ENCODE measurements at regions not wholly inside any gene's neighbourhood (a gene's known extent, or its start where the extent isn't known, plus 50 kb on each side); places are given as distances from the start of the nearest gene placed in this dataset.

- WGBS, 4 donors: 75 to 84% (median 79%) methylated on average over 4 of the region's 4 CpGs
- Histone ChIP-seq H3K4me1 (peaks cover 0 to 4% (median 0%) of the 10 kb centered on the region in 12 donors), H3K4me3 (no peak overlapping the region), H3K36me3 (no peaks in the 10 kb centered on the region), H3K9me3 (no peaks in the 10 kb centered on the region), H3K27me3 (no peaks in the 10 kb centered on the region), H3K27ac (no peak overlapping the region)
- intact Hi-C loops (cut with DNase I): no loop called here
- ATAC-seq: no peak
- TF ChIP-seq POLR2A (IDR thresholded peaks at IDR 0.05) (no peak), CTCF (IDR thresholded peaks at IDR 0.05) (no peak)
- DNase-seq: no peak
Measured at GRCh38 chr5:107199756-107200155, 471.0 kb downstream of the EFNA5 start.

- Histone ChIP-seq H3K4me3 (no peak overlapping the region), H3K36me3 (no peaks in the 10 kb centered on the region), H3K9me3 (no peaks in the 10 kb centered on the region), H3K27ac (no peak overlapping the region), H3K4me1 (no peaks in the 10 kb centered on the region), H3K27me3 (no peaks in the 10 kb centered on the region)
- TF ChIP-seq POLR2A (IDR thresholded peaks at IDR 0.05): no peak
- no peak for TF ChIP-seq CTCF (IDR thresholded peaks at IDR 0.05)
- intact Hi-C loops (cut with DNase I): no loop called here
- ATAC-seq (no peak), DNase-seq (no peak)
- 68 to 77% (median 73%) methylated on average over 4 of the region's 4 CpGs for WGBS, 4 donors
Measured at GRCh38 chr5:107196500-107197059, 474.2 kb downstream of the EFNA5 start.

- WGBS, 4 donors: 72 to 81% (median 77%) methylated on average over 6 of the region's 6 CpGs
- no peak overlapping the region for H3K27ac ChIP-seq
- intact Hi-C loops (cut with DNase I): no loop called here
- H3K4me3 ChIP-seq: no peak overlapping the region
- DNase-seq (no peak), ATAC-seq (no peak)
- H3K36me3 ChIP-seq: no peaks in the 10 kb centered on the region
- no peaks in the 10 kb centered on the region for H3K4me1 ChIP-seq
- H3K9me3 ChIP-seq: no peaks in the 10 kb centered on the region
- no peaks in the 10 kb centered on the region for H3K27me3 ChIP-seq
- no peak for TF ChIP-seq POLR2A (IDR thresholded peaks at IDR 0.05)
- TF ChIP-seq CTCF (IDR thresholded peaks at IDR 0.05): no peak
Measured at GRCh38 chr5:107195890-107196395, 474.8 kb downstream of the EFNA5 start.

GRCh38 chr5:107184871-107185270 is 485.9 kb downstream of the EFNA5 start:
- WGBS, 4 donors: 14 to 25% (median 22%) methylated on average over 1 of the region's 1 CpG
- ATAC-seq (no peak), DNase-seq (no peak)
- Histone ChIP-seq H3K4me1 (no peaks in the 10 kb centered on the region), H3K36me3 (no peaks in the 10 kb centered on the region), H3K27ac (no peak overlapping the region), H3K9me3 (peaks cover 0 to 4% (median 0%) of the 10 kb centered on the region in 12 donors), H3K4me3 (no peak overlapping the region), H3K27me3 (no peaks in the 10 kb centered on the region)
- intact Hi-C loops (cut with DNase I): no loop called here
- TF ChIP-seq POLR2A (IDR thresholded peaks at IDR 0.05) (no peak), CTCF (IDR thresholded peaks at IDR 0.05) (no peak)
